Neural cell (in vitro differentiated cells): ENCODE measurements at regions not wholly inside any gene's neighbourhood (a gene's known extent, or its start where the extent isn't known, plus 50 kb on each side); places are given as distances from the start of the nearest gene placed in this dataset.

Source experiments
- H2AFZ ChIP-seq: fragments of 200-600, 300-800 bp; sonication (generic), shearing (Covaris generic); 2 replicates; pipeline ENCODE4 v1.6.0; 2014; ENCODE audit warnings: low read depth, mild to moderate bottlenecking, antibody characterized with exemption, low read length, moderate library complexity
- H3F3A ChIP-seq: fragments of 200-600 bp; shearing (Covaris generic); 2 replicates; pipeline ENCODE4 v1.6.1; 2016; ENCODE audit warnings: mild to moderate bottlenecking, moderate library complexity, mixed read lengths, antibody characterized with exemption, low read length; ENCODE audit not compliant: insufficient read depth, poor library complexity, severe bottlenecking
- H3K27ac ChIP-seq: fragments of 200-600, 300-800 bp; sonication (generic), shearing (Covaris generic); 2 replicates; pipeline ENCODE4 v1.5.1; 2014; ENCODE audit warnings: mild to moderate bottlenecking, low read length, moderate library complexity
- H3K27me3 ChIP-seq: fragments of 300-800, 200-600 bp; sonication (generic), shearing (Covaris generic); 2 replicates; pipeline ENCODE4 v1.6.0; 2014; ENCODE audit warnings: mild to moderate bottlenecking, low read depth, low read length, moderate library complexity; ENCODE audit not compliant: insufficient read depth
- H3K36me3 ChIP-seq: fragments of 300-800, 200-600 bp; sonication (generic), shearing (Covaris generic); 2 replicates; pipeline ENCODE4 v1.5.1; 2014; ENCODE audit warnings: mild to moderate bottlenecking, antibody characterized with exemption, low read length, moderate library complexity; ENCODE audit not compliant: insufficient read depth
- H3K4me2 ChIP-seq: fragments of 300-800, 200-600 bp; sonication (generic), shearing (Covaris generic); 2 replicates; pipeline ENCODE4 v1.6.0; 2014; ENCODE audit warnings: mild to moderate bottlenecking, low read length
- H3K4me3 ChIP-seq: fragments of 300-800, 200-600 bp; sonication (generic), shearing (Covaris generic); 2 replicates; pipeline ENCODE4 v1.5.1; 2014; ENCODE audit warnings: mild to moderate bottlenecking, low read length, moderate library complexity
- H3K79me2 ChIP-seq: fragments of 200-600 bp; shearing (Covaris generic); replicated peaks from 2 replicates; pipeline ENCODE4 v1.6.0; 2014; ENCODE audit warnings: mild to moderate bottlenecking, low read length, moderate library complexity; ENCODE audit not compliant: insufficient read depth
- H3K9ac ChIP-seq: fragments of 300-800, 200-600 bp; sonication (generic), shearing (Covaris generic); 2 replicates; pipeline ENCODE4 v1.6.1; 2016; ENCODE audit warnings: mild to moderate bottlenecking, low read length, mixed read lengths
- H3K9me2 ChIP-seq: fragments of 200-600 bp; shearing (Covaris generic); 2 replicates; pipeline ENCODE4 v1.6.1; 2016; ENCODE audit warnings: mild to moderate bottlenecking, low read length, mixed read lengths; ENCODE audit not compliant: insufficient read depth
- H3K9me3 ChIP-seq: fragments of 200-600, 300-800 bp; sonication (generic), shearing (Covaris generic); 2 replicates; pipeline ENCODE4 v1.6.1; 2016; ENCODE audit warnings: mild to moderate bottlenecking, mixed run types, low read length, moderate library complexity, mixed read lengths
- H4K20me1 ChIP-seq: fragments of 200-600 bp; shearing (Covaris generic); 2 replicates; pipeline ENCODE4 v1.6.1; 2016; ENCODE audit warnings: mild to moderate bottlenecking, mixed run types; ENCODE audit not compliant: insufficient read depth
- CTCF ChIP-seq: fragments of 450-650 bp; IDR thresholded peaks from 2 replicates; pipeline ENCODE4 v1.5.1; 2014; ENCODE audit warnings: antibody characterized with exemption, mild to moderate bottlenecking, moderate library complexity; ENCODE audit not compliant: poor library complexity, severe bottlenecking
- EP300 ChIP-seq: fragments of 450-650 bp; conservative IDR thresholded peaks from 2 replicates; pipeline ENCODE4 v1.6.1; 2014; ENCODE audit warnings: antibody characterized with exemption, mild to moderate bottlenecking, moderate library complexity; ENCODE audit not compliant: poor library complexity, severe bottlenecking
- EZH2 ChIP-seq: fragments of 200-600, 300-800 bp; shearing (Covaris generic), sonication (generic); IDR thresholded peaks from 2 replicates; pipeline ENCODE4 v1.6.1; 2014; ENCODE audit warnings: antibody characterized with exemption, low read length, borderline replicate concordance, mild to moderate bottlenecking; ENCODE audit not compliant: insufficient read depth, poor library complexity, severe bottlenecking
- MXI1 ChIP-seq: fragments of 450-650 bp; conservative IDR thresholded peaks from 2 replicates; pipeline ENCODE4 v1.6.1; 2014; ENCODE audit warnings: antibody characterized with exemption, mild to moderate bottlenecking; ENCODE audit not compliant: poor library complexity, severe bottlenecking
- POLR2AphosphoS5 ChIP-seq: IDR thresholded peaks from 2 replicates; pipeline ENCODE4 v1.6.1; 2012
- RAD21 ChIP-seq: fragments of 450-650 bp; conservative IDR thresholded peaks from 2 replicates; pipeline ENCODE4 v1.6.1; 2014; ENCODE audit warnings: antibody characterized with exemption, mild to moderate bottlenecking, moderate library complexity
- REST ChIP-seq: IDR thresholded peaks from 2 replicates; pipeline ENCODE4 v1.6.1; 2012; ENCODE audit warnings: borderline replicate concordance
- SMC3 ChIP-seq: fragments of 450-650 bp; conservative IDR thresholded peaks from 2 replicates; pipeline ENCODE4 v1.6.1; 2014; ENCODE audit warnings: antibody characterized with exemption, mild to moderate bottlenecking, moderate library complexity; ENCODE audit not compliant: poor library complexity
- TAF1 ChIP-seq: IDR thresholded peaks from 2 replicates; pipeline ENCODE4 v1.6.1; 2012; ENCODE audit warnings: low read depth

GRCh38 chr11:23336961-23337360 is 476.7 kb upstream of the CCDC179 start:
- Histone ChIP-seq H3K9me3 (no peaks in the 10 kb centered on the region), H3K4me3 (no peak overlapping the region), H3K27ac (no peak overlapping the region), H3K9ac (no peak overlapping the region), H3K27me3 (no peaks in the 10 kb centered on the region), H4K20me1 (no peaks in the 10 kb centered on the region), H3K79me2 (no peaks in the 10 kb centered on the region), H3K9me2 (no peaks in the 10 kb centered on the region), H2AFZ (no peak overlapping the region), H3F3A (no peaks in the 10 kb centered on the region), H3K36me3 (no peaks in the 10 kb centered on the region), H3K4me2 (no peak overlapping the region)
- TF ChIP-seq TAF1 (no peak), EP300 (no peak), EZH2 (no peak), SMC3 (no peak), REST (no peak), CTCF (no peak), RAD21 (no peak), POLR2AphosphoS5 (no peak), MXI1 (no peak)

- Histone ChIP-seq H4K20me1 (no peaks in the 10 kb centered on the region), H3K4me3 (no peak overlapping the region), H3K9me2 (no peaks in the 10 kb centered on the region)
These were observed 493.3 kb upstream of the CCDC179 start for GRCh38 chr11:23353611-23354010.

More at GRCh38 chr11:23353611-23354010, 493.3 kb upstream of the CCDC179 start:
- TF ChIP-seq REST (no peak), CTCF (no peak), EP300 (no peak), SMC3 (no peak), POLR2AphosphoS5 (no peak), RAD21 (no peak), EZH2 (no peak), MXI1 (no peak), TAF1 (no peak)
- Histone ChIP-seq H3K27ac (no peak overlapping the region), H3K36me3 (no peaks in the 10 kb centered on the region), H3K9me3 (no peaks in the 10 kb centered on the region), H3K4me2 (no peak overlapping the region), H3K79me2 (no peaks in the 10 kb centered on the region), H3K9ac (no peak overlapping the region), H3K27me3 (no peaks in the 10 kb centered on the region), H3F3A (no peaks in the 10 kb centered on the region), H2AFZ (no peak overlapping the region)
